GM19193 (cell line): ENCODE measurements at regions not wholly inside any gene's neighbourhood (a gene's known extent, or its start where the extent isn't known, plus 50 kb on each side); places are given as distances from the start of the nearest gene placed in this dataset.

Experiments
- POLR2A ChIP-seq: IDR thresholded peaks from 4 replicates; pipeline ENCODE4 v1.6.1; 2011; ENCODE audit not compliant: insufficient read depth, insufficient read length; ENCODE audit errors: extremely low read depth

- no peak for TF ChIP-seq POLR2A
Observed at GRCh38 chr3:159929171-159930141, 59.2 kb upstream of the IL12A start.

- no peak for TF ChIP-seq POLR2A
Observed at GRCh38 chr3:159934216-159934615, 54.4 kb upstream of the IL12A start.

- TF ChIP-seq POLR2A: no peak
Observed at GRCh38 chr3:159936541-159936940, 52.1 kb upstream of the IL12A start.

GRCh38 chr3:159937561-159938166 is 51.0 kb upstream of the IL12A start:
- TF ChIP-seq POLR2A: no peak

DNA sequence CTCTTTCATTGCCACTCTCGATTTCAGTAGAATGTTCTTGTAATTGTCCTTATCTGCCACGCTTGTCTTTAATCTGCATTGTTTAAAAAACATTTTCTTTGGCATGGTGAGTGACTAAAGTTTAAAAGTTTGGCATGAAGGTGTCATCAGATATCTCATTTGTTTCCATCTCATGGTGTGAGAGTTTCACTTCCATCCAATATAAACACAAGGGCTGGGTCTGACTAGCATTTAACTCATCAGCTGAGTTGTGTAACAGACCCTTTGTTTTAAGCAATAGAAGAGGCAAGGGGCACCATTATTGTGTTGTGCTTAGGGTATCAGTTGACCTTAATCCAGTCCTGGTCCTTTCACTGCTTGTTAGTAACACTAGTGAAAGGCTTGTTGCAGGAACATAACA is 49.9 kb upstream of the IL12A start:
- TF ChIP-seq POLR2A: no peak
